ENCODE measurements at regions not wholly inside any gene's neighbourhood (a gene's known extent, or its start where the extent isn't known, plus 50 kb on each side); places are given as distances from the start of the nearest gene placed in this dataset.
"Not testable (repeated sequence)": the region's sequence is repeated elsewhere in the genome, so short reads cannot be mapped to it uniquely, and the experiment has no call there.

GRCh38 chr1:173257805-173258204 lies 50.7 kb upstream of the TNFSF4 start:
- Histone ChIP-seq H3K4me3 (no peak overlapping the region), H3K27ac (no peak overlapping the region), H3K36me3 (no peaks in the 10 kb centered on the region), H3K27me3 (no peaks in the 10 kb centered on the region), H3K9me3 (peaks cover 0 to 17% (median 0%) of the 10 kb centered on the region in 3 donors), H3K4me1 (peaks cover 0 to 4% (median 0%) of the 10 kb centered on the region in 3 donors)
- 73 to 89% methylated on average over 2 of the region's 2 CpGs for WGBS, 2 donors
- TF ChIP-seq CTCF (IDR thresholded peaks at IDR 0.05) (no peak), POLR2A (IDR thresholded peaks at IDR 0.05) (no peak)
- intact Hi-C loops (cut with DNase I): no loop called here
- no peak for DNase-seq

GRCh38 chr1:173258479-173259264 lies 51.5 kb upstream of the TNFSF4 start:
- DNase-seq: no peak
- TF ChIP-seq CTCF (IDR thresholded peaks at IDR 0.05): no peak
- H3K4me3 ChIP-seq: no peak overlapping the region
- no peak overlapping the region for H3K27ac ChIP-seq
- no peaks in the 10 kb centered on the region for H3K27me3 ChIP-seq
- peaks cover 0 to 17% (median 0%) of the 10 kb centered on the region in 3 donors for H3K9me3 ChIP-seq
- intact Hi-C loops (cut with DNase I): no loop called here
- no peaks in the 10 kb centered on the region for H3K36me3 ChIP-seq
- H3K4me1 ChIP-seq: peaks cover 0 to 4% (median 0%) of the 10 kb centered on the region in 3 donors
- WGBS, 2 donors: 94 to 100% methylated on average over 2 of the region's 5 CpGs

GRCh38 chr1:173260329-173260728 lies 53.2 kb upstream of the TNFSF4 start:
- H3K4me1 ChIP-seq; H3K36me3 ChIP-seq; intact Hi-C loops (cut with DNase I); DNase-seq; H3K27me3 ChIP-seq; H3K4me3 ChIP-seq; H3K27ac ChIP-seq: not testable (repeated sequence)
- 83 to 86% methylated on average over 1 of the region's 1 CpG for WGBS, 2 donors
- peaks cover 0 to 17% (median 0%) of the 10 kb centered on the region in 3 donors for H3K9me3 ChIP-seq

- H3K36me3 ChIP-seq: no peaks in the 10 kb centered on the region
These were observed 59.7 kb upstream of the TNFSF4 start for GRCh38 chr1:173266841-173267240.

GRCh38 chr1:173267453-173267945 lies 60.4 kb upstream of the TNFSF4 start:
- H3K27ac ChIP-seq: no peak overlapping the region
- DNase-seq: no peak
- no peak overlapping the region for H3K4me3 ChIP-seq
- intact Hi-C loops (cut with DNase I): no loop called here
- no peaks in the 10 kb centered on the region for H3K4me1 ChIP-seq
- no peak for TF ChIP-seq POLR2A (IDR thresholded peaks at IDR 0.05)
- no peak for TF ChIP-seq CTCF (IDR thresholded peaks at IDR 0.05)
- H3K27me3 ChIP-seq: no peaks in the 10 kb centered on the region
- H3K9me3 ChIP-seq: no peaks in the 10 kb centered on the region
- no peaks in the 10 kb centered on the region for H3K36me3 ChIP-seq
- 50 to 55% methylated on average over 2 of the region's 2 CpGs for WGBS, 2 donors

More at GRCh38 chr1:173266841-173267240, 59.7 kb upstream of the TNFSF4 start:
- H3K27ac ChIP-seq: no peak overlapping the region
- 62 to 76% methylated on average over 3 of the region's 3 CpGs for WGBS, 2 donors
- no peaks in the 10 kb centered on the region for H3K4me1 ChIP-seq
- no peaks in the 10 kb centered on the region for H3K9me3 ChIP-seq
- DNase-seq: no peak
- intact Hi-C loops (cut with DNase I): no loop called here
- TF ChIP-seq CTCF (IDR thresholded peaks at IDR 0.05) (no peak), POLR2A (IDR thresholded peaks at IDR 0.05) (no peak)
- no peaks in the 10 kb centered on the region for H3K27me3 ChIP-seq
- no peak overlapping the region for H3K4me3 ChIP-seq
